ENCODE measurements at regions not wholly inside any gene's neighbourhood (a gene's known extent, or its start where the extent isn't known, plus 50 kb on each side); places are given as distances from the start of the nearest gene placed in this dataset.

- Histone ChIP-seq H3K9me3 (peaks cover 0 to 23% (median 7%) of the 10 kb centered on the region in 8 donors), H3K36me3 (no peaks in the 10 kb centered on the region), H3K27me3 (replicated peaks in 1 of 7) (no peaks in the 10 kb centered on the region), H3K4me3 (no peak overlapping the region), H3K4me1 (no peaks in the 10 kb centered on the region), H3K27ac (no peak overlapping the region)
- WGBS, 5 donors, result 86 to 94% (median 90%) methylated on average over 8 of the region's 8 CpGs
- intact Hi-C loops (cut with DNase I; ENCODE audit: low total_unique reads), result no loop called here
- DNase-seq, result no peak
- no peak for TF ChIP-seq POLR2AphosphoS5 (IDR thresholded peaks at IDR 0.05)
These were observed 273.7 kb upstream of the PIK3C3 start for GRCh38 chr18:41681138-41681880.

- Histone ChIP-seq H3K4me1 (no peaks in the 10 kb centered on the region), H3K27me3 (replicated peaks in 1 of 7) (no peaks in the 10 kb centered on the region), H3K9me3 (no peaks in the 10 kb centered on the region), H3K36me3 (no peaks in the 10 kb centered on the region), H3K4me3 (no peak overlapping the region), H3K27ac (no peak overlapping the region)
- intact Hi-C loops (cut with DNase I; ENCODE audit: low total_unique reads), result no loop called here
- no peak for DNase-seq
- 61 to 76% (median 66%) methylated on average over 7 of the region's 7 CpGs for WGBS, 5 donors
- TF ChIP-seq POLR2AphosphoS5 (IDR thresholded peaks at IDR 0.05) (no peak), POLR2A (IDR thresholded peaks at IDR 0.05) (no peak), CTCF (IDR thresholded peaks at IDR 0.05 in 8 of 11, conservative IDR thresholded peaks at IDR 0.05 in 3 of 11) (no peak)
These were observed 280.5 kb upstream of the PIK3C3 start for GRCh38 chr18:41674506-41674905.

DNA sequence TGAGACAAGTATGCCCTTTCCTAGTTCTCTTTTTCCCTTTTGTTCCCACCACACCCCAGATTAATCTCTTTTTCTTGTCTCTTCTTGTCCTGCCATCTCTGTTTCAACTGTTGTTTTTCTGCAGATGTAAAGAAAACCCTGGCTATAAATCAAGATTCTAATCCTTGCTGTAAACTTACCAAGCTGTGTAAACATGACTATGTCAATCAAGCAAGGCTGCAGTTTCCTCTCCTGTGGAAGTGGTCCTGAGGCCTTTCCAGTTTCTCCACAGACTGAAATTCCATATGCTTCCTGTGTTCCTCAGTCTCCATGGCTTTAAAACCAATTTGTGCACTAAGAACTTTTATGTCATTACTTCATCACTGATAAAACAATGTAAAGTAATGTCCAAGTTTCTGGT is 288.8 kb upstream of the PIK3C3 start:
- Histone ChIP-seq H3K27ac (no peak overlapping the region), H3K9me3 (peaks cover 0 to 7% (median 0%) of the 10 kb centered on the region in 8 donors), H3K27me3 (replicated peaks in 1 of 7) (no peaks in the 10 kb centered on the region), H3K36me3 (no peaks in the 10 kb centered on the region), H3K4me1 (no peaks in the 10 kb centered on the region), H3K4me3 (no peak overlapping the region)
- no peak for DNase-seq
- no peak for TF ChIP-seq POLR2A (IDR thresholded peaks at IDR 0.05)
- TF ChIP-seq CTCF (IDR thresholded peaks at IDR 0.05 in 8 of 11, conservative IDR thresholded peaks at IDR 0.05 in 3 of 11), result no peak
- no peak for TF ChIP-seq POLR2AphosphoS5 (IDR thresholded peaks at IDR 0.05)
- intact Hi-C loops (cut with DNase I; ENCODE audit: low total_unique reads), result no loop called here

- no peak overlapping the region for H3K4me3 ChIP-seq
- no peak for DNase-seq
- H3K9me3 ChIP-seq, result peaks cover 0 to 7% (median 0%) of the 10 kb centered on the region in 8 donors
- no peaks in the 10 kb centered on the region for H3K4me1 ChIP-seq
- no peaks in the 10 kb centered on the region for H3K36me3 ChIP-seq
- WGBS, 5 donors, result 92 to 96% (median 93%) methylated on average over 5 of the region's 5 CpGs
- intact Hi-C loops (cut with DNase I; ENCODE audit: low total_unique reads), result no loop called here
- no peak overlapping the region for H3K27ac ChIP-seq
- no peak for TF ChIP-seq POLR2AphosphoS5 (IDR thresholded peaks at IDR 0.05)
- TF ChIP-seq CTCF (IDR thresholded peaks at IDR 0.05 in 8 of 11, conservative IDR thresholded peaks at IDR 0.05 in 3 of 11), result no peak
- TF ChIP-seq POLR2A (IDR thresholded peaks at IDR 0.05), result no peak
- no peaks in the 10 kb centered on the region for H3K27me3 ChIP-seq (replicated peaks in 1 of 7)
These were observed 289.8 kb upstream of the PIK3C3 start for GRCh38 chr18:41665210-41665609.
